HFFc6 (cell line): ENCODE measurements at regions not wholly inside any gene's neighbourhood (a gene's known extent, or its start where the extent isn't known, plus 50 kb on each side); places are given as distances from the start of the nearest gene placed in this dataset.

Experiments
- DNase-seq: peaks from one replicate; pipeline ENCODE4 v3.0.0-alpha.2; 2018
- H3K27ac Mint-ChIP-seq: 2 replicates; pipeline ENCODE4 v1.8.0; 2020; ENCODE audit warnings: mild to moderate bottlenecking, mixed read lengths
- H3K27me3 Mint-ChIP-seq: 2 replicates; pipeline ENCODE4 v1.8.0; 2021; ENCODE audit warnings: mild to moderate bottlenecking, moderate library complexity, mixed read lengths; ENCODE audit not compliant: insufficient read depth
- H3K36me3 Mint-ChIP-seq: 2 replicates; pipeline ENCODE4 v1.8.0; 2021; ENCODE audit warnings: low read depth, mixed read lengths
- H3K4me1 Mint-ChIP-seq: 2 replicates; pipeline ENCODE4 v1.8.0; 2020; ENCODE audit warnings: low read depth, mixed read lengths
- H3K4me3 Mint-ChIP-seq: 2 replicates; pipeline ENCODE4 v1.8.0; 2020; ENCODE audit warnings: mild to moderate bottlenecking, moderate library complexity, mixed read lengths
- H3K9me3 Mint-ChIP-seq: 2 replicates; pipeline ENCODE4 v1.8.0; 2020; ENCODE audit warnings: mild to moderate bottlenecking, mixed read lengths
- CTCF ChIP-seq: fragments of 200-600 bp; sonication (generic); IDR thresholded peaks from 2 replicates; pipeline ENCODE4 v1.5.0; 2021; ENCODE audit warnings: antibody characterized with exemption, mild to moderate bottlenecking

- H3K27ac Mint-ChIP-seq, result no peak overlapping the region
Measured at GRCh38 chr7:98056580-98056979, 50.1 kb upstream of the LMTK2 start.

More at GRCh38 chr7:98056580-98056979, 50.1 kb upstream of the LMTK2 start:
- no peak for TF ChIP-seq CTCF
- H3K4me3 Mint-ChIP-seq, result no peak overlapping the region
- peaks cover 12% of the 10 kb centered on the region for H3K4me1 Mint-ChIP-seq
- H3K36me3 Mint-ChIP-seq, result no peaks in the 10 kb centered on the region
- no peak for DNase-seq
- no peaks in the 10 kb centered on the region for H3K9me3 Mint-ChIP-seq
- peaks cover 38% of the 10 kb centered on the region for H3K27me3 Mint-ChIP-seq
